GM12878 (cell line): ENCODE measurements at regions not wholly inside any gene's neighbourhood (a gene's known extent, or its start where the extent isn't known, plus 50 kb on each side); places are given as distances from the start of the nearest gene placed in this dataset.

ENCODE experiments used
- EP300 ChIP-seq, 2 experiments: fragments of 150-350 bp in 1 of 2; IDR thresholded peaks; 2 replicates each; pipeline ENCODE4 v1.6.1; 2011 to 2012; ENCODE audit warnings: low read depth in 2 of 2, low read length in 2 of 2, borderline replicate concordance in 1 of 2, improper control_type of control experiment in 1 of 2, inconsistent platforms in 1 of 2; ENCODE audit not compliant: control insufficient read depth in 1 of 2
- FOXK2 ChIP-seq: fragments of 450-650 bp; IDR thresholded peaks from 2 replicates; pipeline ENCODE4 v1.6.1; 2017; ENCODE audit warnings: mild to moderate bottlenecking, moderate library complexity
- NR2C1 ChIP-seq: fragments of 450-650 bp; IDR thresholded peaks from 2 replicates; pipeline ENCODE4 v1.6.1; 2017; ENCODE audit warnings: antibody characterized with exemption, mild to moderate bottlenecking, moderate library complexity
- NR2F1 ChIP-seq: fragments of 450-650 bp; conservative IDR thresholded peaks from 2 replicates; pipeline ENCODE4 v1.6.1; 2017; ENCODE audit warnings: mild to moderate bottlenecking
- PRDM15 ChIP-seq: fragments of 450-650 bp; formaldehyde crosslinking; IDR thresholded peaks from 2 replicates; pipeline ENCODE4 v1.4.0; 2020; ENCODE audit warnings: mild to moderate bottlenecking, moderate library complexity
- RFX5 ChIP-seq: IDR thresholded peaks from 2 replicates; pipeline ENCODE4 v1.6.1; 2011; ENCODE audit warnings: low read depth, low read length, improper control_type of control experiment
- ZZZ3 ChIP-seq: IDR thresholded peaks from 2 replicates; pipeline ENCODE4 v1.6.1; 2011; ENCODE audit warnings: low read depth; ENCODE audit not compliant: control insufficient read depth, insufficient read length
- TF ChIP-seq, protein P1 (sequence below): IDR thresholded peaks from 2 replicates; pipeline ENCODE4 v1.6.1; 2012; ENCODE audit warnings: low read length, inconsistent platforms
- TF ChIP-seq, protein P2 (sequence below): fragments of 450-650 bp; IDR thresholded peaks from 2 replicates; pipeline ENCODE4 v1.6.1; 2016; ENCODE audit warnings: mild to moderate bottlenecking

GRCh38 chr16:85514598-85515318, 98.4 kb upstream of the GSE1 start (continued):
- TF ChIP-seq NR2C1: no peak
- no peak for TF ChIP-seq ZZZ3
- no peak for TF ChIP-seq FOXK2
- no peak for TF ChIP-seq NR2F1
- no peak for TF ChIP-seq PRDM15
- TF ChIP-seq RFX5: no peak
- TF ChIP-seq, protein P1, sequence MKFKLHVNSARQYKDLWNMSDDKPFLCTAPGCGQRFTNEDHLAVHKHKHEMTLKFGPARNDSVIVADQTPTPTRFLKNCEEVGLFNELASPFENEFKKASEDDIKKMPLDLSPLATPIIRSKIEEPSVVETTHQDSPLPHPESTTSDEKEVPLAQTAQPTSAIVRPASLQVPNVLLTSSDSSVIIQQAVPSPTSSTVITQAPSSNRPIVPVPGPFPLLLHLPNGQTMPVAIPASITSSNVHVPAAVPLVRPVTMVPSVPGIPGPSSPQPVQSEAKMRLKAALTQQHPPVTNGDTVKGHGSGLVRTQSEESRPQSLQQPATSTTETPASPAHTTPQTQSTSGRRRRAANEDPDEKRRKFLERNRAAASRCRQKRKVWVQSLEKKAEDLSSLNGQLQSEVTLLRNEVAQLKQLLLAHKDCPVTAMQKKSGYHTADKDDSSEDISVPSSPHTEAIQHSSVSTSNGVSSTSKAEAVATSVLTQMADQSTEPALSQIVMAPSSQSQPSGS: no peak
- no peak for TF ChIP-seq EP300 (IDR thresholded peaks at IDR 0.05; ENCODE audit: borderline replicate concordance in 1 of 2, control insufficient read depth in 1 of 2, low read depth in 2 of 2, low read length in 2 of 2)
- TF ChIP-seq, protein P2, sequence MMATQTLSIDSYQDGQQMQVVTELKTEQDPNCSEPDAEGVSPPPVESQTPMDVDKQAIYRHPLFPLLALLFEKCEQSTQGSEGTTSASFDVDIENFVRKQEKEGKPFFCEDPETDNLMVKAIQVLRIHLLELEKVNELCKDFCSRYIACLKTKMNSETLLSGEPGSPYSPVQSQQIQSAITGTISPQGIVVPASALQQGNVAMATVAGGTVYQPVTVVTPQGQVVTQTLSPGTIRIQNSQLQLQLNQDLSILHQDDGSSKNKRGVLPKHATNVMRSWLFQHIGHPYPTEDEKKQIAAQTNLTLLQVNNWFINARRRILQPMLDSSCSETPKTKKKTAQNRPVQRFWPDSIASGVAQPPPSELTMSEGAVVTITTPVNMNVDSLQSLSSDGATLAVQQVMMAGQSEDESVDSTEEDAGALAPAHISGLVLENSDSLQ: no peak
